ENCODE measurements at regions not wholly inside any gene's neighbourhood (a gene's known extent, or its start where the extent isn't known, plus 50 kb on each side); places are given as distances from the start of the nearest gene placed in this dataset.

- no TSS peak for BruUV-seq (replicated peaks)
- H3K4me2 ChIP-seq (ENCODE audit: low read length), result no peak overlapping the region
- intact Hi-C loops (cut with micrococcal nuclease), result no loop called here
Observed at GRCh38 chr4:166311169-166311568, 438.1 kb downstream of the TLL1 start.

More at GRCh38 chr4:166311169-166311568, 438.1 kb downstream of the TLL1 start:
- Histone ChIP-seq H4K20me1 (ENCODE audit: insufficient read depth) (no peaks in the 10 kb centered on the region), H3K27me3 (ENCODE audit: insufficient read depth, low read length) (no peaks in the 10 kb centered on the region), H3K4me3 (replicated peaks in 1 of 2; ENCODE audit: low read depth in 1 of 2, low read length in 2 of 2) (no peak overlapping the region), H3K9me2 (ENCODE audit: insufficient read depth) (no peaks in the 10 kb centered on the region), H3K36me3 (ENCODE audit: control insufficient read depth in 1 of 2, insufficient read depth in 2 of 2, low read length in 2 of 2) (no peaks in the 10 kb centered on the region), H3K4me1 (ENCODE audit: control insufficient read depth in 1 of 2, insufficient read depth in 2 of 2, low read length in 2 of 2) (no peaks in the 10 kb centered on the region), H3K79me2 (ENCODE audit: insufficient read depth, low read length) (no peaks in the 10 kb centered on the region), H3K9ac (ENCODE audit: low read length) (no peak overlapping the region), H3K27ac (ENCODE audit: low read depth, low read length) (no peak overlapping the region), H2AFZ (ENCODE audit: low read depth, low read length, poor library complexity, severe bottlenecking) (no peak overlapping the region), H3K9me3 (ENCODE audit: control insufficient read depth in 1 of 2, insufficient read depth in 1 of 2, low read depth in 1 of 2, low read length in 2 of 2) (no peaks in the 10 kb centered on the region)
- TF ChIP-seq, protein P1, sequence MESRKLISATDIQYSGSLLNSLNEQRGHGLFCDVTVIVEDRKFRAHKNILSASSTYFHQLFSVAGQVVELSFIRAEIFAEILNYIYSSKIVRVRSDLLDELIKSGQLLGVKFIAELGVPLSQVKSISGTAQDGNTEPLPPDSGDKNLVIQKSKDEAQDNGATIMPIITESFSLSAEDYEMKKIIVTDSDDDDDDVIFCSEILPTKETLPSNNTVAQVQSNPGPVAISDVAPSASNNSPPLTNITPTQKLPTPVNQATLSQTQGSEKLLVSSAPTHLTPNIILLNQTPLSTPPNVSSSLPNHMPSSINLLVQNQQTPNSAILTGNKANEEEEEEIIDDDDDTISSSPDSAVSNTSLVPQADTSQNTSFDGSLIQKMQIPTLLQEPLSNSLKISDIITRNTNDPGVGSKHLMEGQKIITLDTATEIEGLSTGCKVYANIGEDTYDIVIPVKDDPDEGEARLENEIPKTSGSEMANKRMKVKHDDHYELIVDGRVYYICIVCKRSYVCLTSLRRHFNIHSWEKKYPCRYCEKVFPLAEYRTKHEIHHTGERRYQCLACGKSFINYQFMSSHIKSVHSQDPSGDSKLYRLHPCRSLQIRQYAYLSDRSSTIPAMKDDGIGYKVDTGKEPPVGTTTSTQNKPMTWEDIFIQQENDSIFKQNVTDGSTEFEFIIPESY (IDR thresholded peaks at IDR 0.05; ENCODE audit: extremely low read depth, insufficient replicate concordance, low read length), result no peak
- no peak for TF ChIP-seq ZFX (IDR thresholded peaks at IDR 0.05)
- TF ChIP-seq POLR2AphosphoS5 (IDR thresholded peaks at IDR 0.05; ENCODE audit: low read depth, low read length), result no peak
- TF ChIP-seq YY1 (IDR thresholded peaks at IDR 0.05; ENCODE audit: extremely low read depth, insufficient replicate concordance, low read depth, low read length), result no peak
- TF ChIP-seq, protein P2, sequence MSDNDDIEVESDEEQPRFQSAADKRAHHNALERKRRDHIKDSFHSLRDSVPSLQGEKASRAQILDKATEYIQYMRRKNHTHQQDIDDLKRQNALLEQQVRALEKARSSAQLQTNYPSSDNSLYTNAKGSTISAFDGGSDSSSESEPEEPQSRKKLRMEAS (IDR thresholded peaks at IDR 0.05), result no peak
- TF ChIP-seq EZH2phosphoT487 (IDR thresholded peaks at IDR 0.05; ENCODE audit: borderline replicate concordance), result no peak
- TF ChIP-seq EZH2 (IDR thresholded peaks at IDR 0.05), result no peak
- no peak for TF ChIP-seq EGR1 (IDR thresholded peaks at IDR 0.05; ENCODE audit: low read depth)
- TF ChIP-seq ZNF274 (IDR thresholded peaks at IDR 0.05; ENCODE audit: low read depth, low read length), result no peak
- no peak for TF ChIP-seq CEBPB (IDR thresholded peaks at IDR 0.05; ENCODE audit: low read depth)
- TF ChIP-seq CBX3 (IDR thresholded peaks at IDR 0.05; ENCODE audit: low read depth), result no peak
- no peak for TF ChIP-seq POLR2A (IDR thresholded peaks at IDR 0.05; ENCODE audit: borderline replicate concordance, extremely low read depth, insufficient read depth, insufficient read length)
- no peak for TF ChIP-seq JUND (IDR thresholded peaks at IDR 0.05)
- no peak for TF ChIP-seq CTCF (IDR thresholded peaks at IDR 0.05 in 2 of 3, conservative IDR thresholded peaks at IDR 0.05 in 1 of 3; ENCODE audit: borderline replicate concordance in 1 of 3, insufficient read depth in 1 of 3, low read depth in 2 of 3, low read length in 2 of 3)
- TF ChIP-seq FOSL1 (IDR thresholded peaks at IDR 0.05; ENCODE audit: low read depth), result no peak
- TF ChIP-seq SIN3A (IDR thresholded peaks at IDR 0.05; ENCODE audit: low read depth), result no peak
- no peak for ATAC-seq
- DNase-seq (ENCODE audit: low read depth, low spot score), result no peak
- CTCF ChIA-PET, result no interaction called here
- POLR2A ChIA-PET, result no interaction called here
- RAD21 ChIA-PET (ENCODE audit: low non-redundant PET in 1 of 2, low total read pairs in 2 of 2, uncharacterized antibody in 2 of 2, unreplicated experiment in 2 of 2), result no interaction called here

All from HCT116 (cell line).